ENCODE measurements at regions not wholly inside any gene's neighbourhood (a gene's known extent, or its start where the extent isn't known, plus 50 kb on each side); places are given as distances from the start of the nearest gene placed in this dataset.
"Not testable (repeated sequence)": the region's sequence is repeated elsewhere in the genome, so short reads cannot be mapped to it uniquely, and the experiment has no call there.

GRCh38 chr22:47488131-47488530 lies 725.7 kb downstream of the TBC1D22A start:
- TF ChIP-seq CTCF (IDR thresholded peaks at IDR 0.05 in 8 of 11, conservative IDR thresholded peaks at IDR 0.05 in 3 of 11); POLR2A (IDR thresholded peaks at IDR 0.05); POLR2AphosphoS5 (IDR thresholded peaks at IDR 0.05): not testable (repeated sequence)

All from spleen (tissue), 7 donors.